WTC11 (cell line): ENCODE measurements at regions not wholly inside any gene's neighbourhood (a gene's known extent, or its start where the extent isn't known, plus 50 kb on each side); places are given as distances from the start of the nearest gene placed in this dataset.

ENCODE experiments used
- ATAC-seq: fragments of 200-7000 bp; cut with Tn5 transposase; 2 replicates; pipeline ENCODE4 v1.10.0; 2021; ENCODE audit warnings: mild to moderate bottlenecking, moderate library complexity
- CTCF ChIA-PET: fragments of 300-600 bp; sonication (Branson Sonifier 250); formaldehyde crosslinking; loops from one replicate; lab custom pipeline; 2021; ENCODE audit warnings: antibody characterized with exemption; lab: Charles Lee
- POLR2A ChIA-PET: fragments of 350-600 bp; sonication (Branson Sonifier 250); formaldehyde crosslinking; loops from one replicate; lab custom pipeline; 2021; ENCODE audit warnings: antibody characterized with exemption; lab: Charles Lee
- DNase-seq: peaks from one replicate; pipeline ENCODE4 v3.0.0; 2021; ENCODE audit warnings: low spot score
- H3K27ac Mint-ChIP-seq: 2 replicates; pipeline ENCODE4 v1.8.0; 2021; ENCODE audit warnings: mixed read lengths
- H3K27me3 Mint-ChIP-seq: 2 replicates; pipeline ENCODE4 v1.8.0; 2021; ENCODE audit warnings: low read depth, mild to moderate bottlenecking, moderate library complexity, mixed read lengths
- H3K36me3 Mint-ChIP-seq: 2 replicates; pipeline ENCODE4 v1.8.0; 2021; ENCODE audit warnings: mixed read lengths
- H3K4me1 Mint-ChIP-seq: 2 replicates; pipeline ENCODE4 v1.8.0; 2022; ENCODE audit warnings: mixed read lengths
- H3K4me3 Mint-ChIP-seq: 2 replicates; pipeline ENCODE4 v1.8.0; 2021; ENCODE audit warnings: mild to moderate bottlenecking, moderate library complexity, mixed read lengths
- H3K9me3 Mint-ChIP-seq: 2 replicates; pipeline ENCODE4 v1.8.0; 2021; ENCODE audit warnings: mixed read lengths
- ATF1 ChIP-seq: sonication (generic); formaldehyde crosslinking; IDR thresholded peaks from 2 replicates; pipeline ENCODE4 v1.8.1; 2023; ENCODE audit warnings: mild to moderate bottlenecking, moderate library complexity, missing genetic modification reagents
- CREM ChIP-seq: sonication (generic); formaldehyde crosslinking; IDR thresholded peaks from 2 replicates; pipeline ENCODE4 v1.8.1; 2022; ENCODE audit warnings: mild to moderate bottlenecking, missing genetic modification reagents, moderate library complexity
- FOXJ3 ChIP-seq: sonication (generic); formaldehyde crosslinking; IDR thresholded peaks from 2 replicates; pipeline ENCODE4 v1.9.0; 2021; ENCODE audit warnings: missing genetic modification reagents, mild to moderate bottlenecking, borderline replicate concordance
- NFYB ChIP-seq: sonication (generic); formaldehyde crosslinking; conservative IDR thresholded peaks from 2 replicates; pipeline ENCODE4 v1.8.0; 2022; ENCODE audit warnings: low read depth, missing genetic modification reagents
- RORB ChIP-seq: fragments of 250-450 bp; sonication (Bioruptor Pico); IDR thresholded peaks from 2 replicates; pipeline ENCODE4 v1.9.0; 2021; ENCODE audit warnings: mild to moderate bottlenecking
- SMAD3 ChIP-seq: sonication (generic); formaldehyde crosslinking; IDR thresholded peaks from 2 replicates; pipeline ENCODE4 v1.8.0; 2022; ENCODE audit warnings: missing genetic modification reagents, mild to moderate bottlenecking, borderline replicate concordance
- TCF7 ChIP-seq: sonication (generic); formaldehyde crosslinking; IDR thresholded peaks from 2 replicates; pipeline ENCODE4 v1.8.0; 2022; ENCODE audit warnings: mild to moderate bottlenecking, low read depth, missing genetic modification reagents, moderate library complexity
- TP53 ChIP-seq: sonication (generic); formaldehyde crosslinking; IDR thresholded peaks from 2 replicates; pipeline ENCODE4 v1.8.1; 2023; ENCODE audit warnings: mild to moderate bottlenecking, missing genetic modification reagents
- ZBTB21 ChIP-seq: sonication (generic); formaldehyde crosslinking; IDR thresholded peaks from 2 replicates; pipeline ENCODE4 v1.8.1; 2023; ENCODE audit warnings: mild to moderate bottlenecking, missing genetic modification reagents, borderline replicate concordance
- ZNF263 ChIP-seq: sonication (generic); formaldehyde crosslinking; IDR thresholded peaks from 2 replicates; pipeline ENCODE4 v1.8.1; 2022; ENCODE audit warnings: low read depth, mild to moderate bottlenecking, moderate library complexity, missing genetic modification reagents
- ZNF317 ChIP-seq: sonication (generic); formaldehyde crosslinking; IDR thresholded peaks from 2 replicates; pipeline ENCODE4 v1.8.1; 2023; ENCODE audit warnings: low read depth, mild to moderate bottlenecking, moderate library complexity, missing genetic modification reagents, borderline replicate concordance
- ZNF416 ChIP-seq: fragments of 250-450 bp; sonication (Bioruptor Pico); IDR thresholded peaks from 2 replicates; pipeline ENCODE4 v1.9.0; 2021; ENCODE audit warnings: mild to moderate bottlenecking, inconsistent platforms
- ZNF671 ChIP-seq: fragments of 250-450 bp; sonication (Bioruptor Pico); IDR thresholded peaks from 2 replicates; pipeline ENCODE4 v1.8.0; 2021; ENCODE audit warnings: mild to moderate bottlenecking
- TF ChIP-seq, protein P1 (sequence below): fragments of 250-450 bp; sonication (Bioruptor Pico); IDR thresholded peaks from 2 replicates; pipeline ENCODE4 v2.1.2; 2022; ENCODE audit warnings: mild to moderate bottlenecking, moderate library complexity
- TF ChIP-seq, protein P2 (sequence below): sonication (generic); formaldehyde crosslinking; IDR thresholded peaks from 2 replicates; pipeline ENCODE4 v1.8.0; 2022; ENCODE audit warnings: mild to moderate bottlenecking, missing genetic modification reagents
- TF ChIP-seq, protein P3 (sequence below): sonication (generic); formaldehyde crosslinking; IDR thresholded peaks from 2 replicates; pipeline ENCODE4 v1.8.1; 2023; ENCODE audit warnings: mild to moderate bottlenecking, missing genetic modification reagents
- TF ChIP-seq, protein P4 (sequence below): sonication (generic); formaldehyde crosslinking; IDR thresholded peaks from 2 replicates; pipeline ENCODE4 v1.8.0; 2023; ENCODE audit warnings: missing genetic modification reagents

DNA sequence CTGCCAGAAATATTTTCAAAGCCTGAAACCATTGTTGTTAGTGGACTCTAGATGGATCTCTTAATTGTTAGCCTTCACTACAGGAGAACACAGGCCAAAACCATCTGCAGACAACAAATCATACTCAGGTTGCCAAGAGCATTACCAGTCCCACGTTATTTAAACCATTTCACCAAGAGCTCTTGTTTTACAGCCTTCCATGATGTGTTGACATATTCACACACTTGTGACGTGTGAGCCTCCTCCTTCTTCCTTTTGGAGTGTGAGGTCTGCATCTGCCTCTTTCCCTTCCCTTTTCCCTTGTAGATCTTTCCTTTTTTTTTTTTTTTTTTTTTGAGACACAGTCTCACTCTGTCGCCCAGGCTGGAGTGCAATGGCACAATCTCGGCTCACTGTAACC, 279.0 kb downstream of the AUH start:
- CTCF ChIA-PET = interaction anchor here (1.2 kb wide), 1 partner anchor 78 kb away, joined by 3 read pairs; no protein-coding TSS in a partner anchor

DNA sequence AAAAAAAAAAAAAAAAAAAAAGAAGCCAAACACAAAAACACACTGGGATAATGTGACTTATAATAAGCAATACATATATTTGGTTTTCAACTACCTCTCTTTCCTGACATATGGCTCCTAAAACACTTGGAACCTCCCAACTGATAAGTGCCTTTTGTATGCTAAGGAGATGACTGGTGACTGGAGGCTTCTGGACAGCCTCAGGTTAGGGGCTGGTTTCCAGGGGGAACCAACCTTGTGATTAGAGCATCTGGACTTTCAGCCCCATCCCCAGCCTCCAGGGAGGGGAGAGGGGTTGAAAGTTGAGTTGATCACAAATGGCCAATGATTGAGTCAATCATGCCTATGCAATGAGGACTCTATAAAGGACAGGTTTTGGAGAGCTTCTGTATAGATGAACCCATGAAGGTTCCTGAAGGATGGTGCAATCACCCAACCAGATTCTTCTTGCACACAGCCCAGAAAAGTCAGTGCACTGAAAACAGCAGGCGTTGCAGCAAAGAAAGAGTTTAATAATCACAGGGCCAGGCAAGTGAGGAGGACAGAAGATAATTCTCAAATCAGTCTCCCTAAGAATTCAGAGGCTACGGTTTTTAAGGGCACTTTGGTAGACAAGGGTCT, 276.7 kb downstream of the AUH start:
- ChIA-PET CTCF (no interaction called here), POLR2A (interaction anchor here (0.6 kb wide), 1 partner anchor 14 kb away, joined by 4 read pairs; no protein-coding TSS in a partner anchor)
- Mint-ChIP-seq H3K27ac (no peak overlapping the region), H3K27me3 (no peaks in the 10 kb centered on the region; the same call in none of the 2 replicates), H3K4me3 (no peak overlapping the region), H3K9me3 (no peaks in the 10 kb centered on the region), H3K4me1 (peaks cover 36% of the 10 kb centered on the region), H3K36me3 (no peaks in the 10 kb centered on the region)
- no peak for DNase-seq
- no peak for ATAC-seq
- TF ChIP-seq RORB (CRISPR knock-in tag) = no peak
- TF ChIP-seq, protein P1, sequence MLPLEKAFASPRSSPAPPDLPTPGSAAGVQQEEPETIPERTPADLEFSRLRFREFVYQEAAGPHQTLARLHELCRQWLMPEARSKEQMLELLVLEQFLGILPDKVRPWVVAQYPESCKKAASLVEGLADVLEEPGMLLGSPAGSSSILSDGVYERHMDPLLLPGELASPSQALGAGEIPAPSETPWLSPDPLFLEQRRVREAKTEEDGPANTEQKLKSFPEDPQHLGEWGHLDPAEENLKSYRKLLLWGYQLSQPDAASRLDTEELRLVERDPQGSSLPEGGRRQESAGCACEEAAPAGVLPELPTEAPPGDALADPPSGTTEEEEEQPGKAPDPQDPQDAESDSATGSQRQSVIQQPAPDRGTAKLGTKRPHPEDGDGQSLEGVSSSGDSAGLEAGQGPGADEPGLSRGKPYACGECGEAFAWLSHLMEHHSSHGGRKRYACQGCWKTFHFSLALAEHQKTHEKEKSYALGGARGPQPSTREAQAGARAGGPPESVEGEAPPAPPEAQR = no peak
- TF ChIP-seq ZBTB21 (CRISPR knock-in tag) = no peak
- TF ChIP-seq ZNF263 (CRISPR knock-in tag) = no peak
- no peak for TF ChIP-seq ATF1 (CRISPR knock-in tag)
- TF ChIP-seq, protein P2, sequence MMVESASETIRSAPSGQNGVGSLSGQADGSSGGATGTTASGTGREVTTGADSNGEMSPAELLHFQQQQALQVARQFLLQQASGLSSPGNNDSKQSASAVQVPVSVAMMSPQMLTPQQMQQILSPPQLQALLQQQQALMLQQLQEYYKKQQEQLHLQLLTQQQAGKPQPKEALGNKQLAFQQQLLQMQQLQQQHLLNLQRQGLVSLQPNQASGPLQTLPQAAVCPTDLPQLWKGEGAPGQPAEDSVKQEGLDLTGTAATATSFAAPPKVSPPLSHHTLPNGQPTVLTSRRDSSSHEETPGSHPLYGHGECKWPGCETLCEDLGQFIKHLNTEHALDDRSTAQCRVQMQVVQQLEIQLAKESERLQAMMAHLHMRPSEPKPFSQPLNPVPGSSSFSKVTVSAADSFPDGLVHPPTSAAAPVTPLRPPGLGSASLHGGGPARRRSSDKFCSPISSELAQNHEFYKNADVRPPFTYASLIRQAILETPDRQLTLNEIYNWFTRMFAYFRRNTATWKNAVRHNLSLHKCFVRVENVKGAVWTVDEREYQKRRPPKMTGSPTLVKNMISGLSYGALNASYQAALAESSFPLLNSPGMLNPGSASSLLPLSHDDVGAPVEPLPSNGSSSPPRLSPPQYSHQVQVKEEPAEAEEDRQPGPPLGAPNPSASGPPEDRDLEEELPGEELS (CRISPR knock-in tag) = no peak
- no peak for TF ChIP-seq FOXJ3 (CRISPR knock-in tag)
- TF ChIP-seq, protein P3, sequence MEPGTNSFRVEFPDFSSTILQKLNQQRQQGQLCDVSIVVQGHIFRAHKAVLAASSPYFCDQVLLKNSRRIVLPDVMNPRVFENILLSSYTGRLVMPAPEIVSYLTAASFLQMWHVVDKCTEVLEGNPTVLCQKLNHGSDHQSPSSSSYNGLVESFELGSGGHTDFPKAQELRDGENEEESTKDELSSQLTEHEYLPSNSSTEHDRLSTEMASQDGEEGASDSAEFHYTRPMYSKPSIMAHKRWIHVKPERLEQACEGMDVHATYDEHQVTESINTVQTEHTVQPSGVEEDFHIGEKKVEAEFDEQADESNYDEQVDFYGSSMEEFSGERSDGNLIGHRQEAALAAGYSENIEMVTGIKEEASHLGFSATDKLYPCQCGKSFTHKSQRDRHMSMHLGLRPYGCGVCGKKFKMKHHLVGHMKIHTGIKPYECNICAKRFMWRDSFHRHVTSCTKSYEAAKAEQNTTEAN (CRISPR knock-in tag) = no peak
- TF ChIP-seq NFYB (CRISPR knock-in tag) = no peak
- no peak for TF ChIP-seq ZNF416 (CRISPR knock-in tag)
- TF ChIP-seq SMAD3 (CRISPR knock-in tag) = no peak
- no peak for TF ChIP-seq CREM (CRISPR knock-in tag)
- TF ChIP-seq, protein P4, sequence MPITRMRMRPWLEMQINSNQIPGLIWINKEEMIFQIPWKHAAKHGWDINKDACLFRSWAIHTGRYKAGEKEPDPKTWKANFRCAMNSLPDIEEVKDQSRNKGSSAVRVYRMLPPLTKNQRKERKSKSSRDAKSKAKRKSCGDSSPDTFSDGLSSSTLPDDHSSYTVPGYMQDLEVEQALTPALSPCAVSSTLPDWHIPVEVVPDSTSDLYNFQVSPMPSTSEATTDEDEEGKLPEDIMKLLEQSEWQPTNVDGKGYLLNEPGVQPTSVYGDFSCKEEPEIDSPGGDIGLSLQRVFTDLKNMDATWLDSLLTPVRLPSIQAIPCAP (CRISPR knock-in tag) = no peak
- no peak for TF ChIP-seq TCF7 (CRISPR knock-in tag)
- TF ChIP-seq ZNF671 (CRISPR knock-in tag) = no peak
- no peak for TF ChIP-seq TP53 (CRISPR knock-in tag)

More for the DNA sequence above, 279.0 kb downstream of the AUH start:
- POLR2A ChIA-PET = no interaction called here
- no peak for ATAC-seq
- H3K9me3 Mint-ChIP-seq = no peaks in the 10 kb centered on the region
- peaks cover 45% of the 10 kb centered on the region for H3K4me1 Mint-ChIP-seq
- H3K36me3 Mint-ChIP-seq = no peaks in the 10 kb centered on the region
- TF ChIP-seq, protein P4 (CRISPR knock-in tag) = no peak
- TF ChIP-seq ZNF317 (CRISPR knock-in tag) = no peak
- no peaks in the 10 kb centered on the region; the same call in none of the 2 replicates for H3K27me3 Mint-ChIP-seq
- DNase-seq = no peak
- no peak overlapping the region for H3K4me3 Mint-ChIP-seq
- no peak overlapping the region for H3K27ac Mint-ChIP-seq
